ENCODE measurements at regions not wholly inside any gene's neighbourhood (a gene's known extent, or its start where the extent isn't known, plus 50 kb on each side); places are given as distances from the start of the nearest gene placed in this dataset.

DNA sequence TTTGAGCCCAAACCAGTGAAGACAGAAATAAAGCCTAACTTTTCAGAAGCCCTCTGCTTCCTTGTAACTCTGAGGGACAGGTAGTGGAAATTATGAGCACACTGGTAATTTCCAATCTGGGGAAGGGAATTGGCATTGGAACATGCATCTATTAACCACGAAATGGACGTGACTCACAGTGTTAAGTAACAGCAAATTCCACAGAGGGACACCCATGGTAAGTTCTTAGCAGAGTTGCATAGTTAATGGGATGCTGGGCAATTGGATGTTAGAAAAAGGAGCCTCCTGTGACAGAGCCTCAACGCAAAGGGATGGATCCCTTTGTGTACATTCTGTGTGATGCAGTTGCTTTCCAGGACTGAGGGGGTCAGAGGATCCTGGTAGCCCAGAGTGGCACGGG is 168.6 kb downstream of the SEMA6D start:
- TF ChIP-seq, protein P1, sequence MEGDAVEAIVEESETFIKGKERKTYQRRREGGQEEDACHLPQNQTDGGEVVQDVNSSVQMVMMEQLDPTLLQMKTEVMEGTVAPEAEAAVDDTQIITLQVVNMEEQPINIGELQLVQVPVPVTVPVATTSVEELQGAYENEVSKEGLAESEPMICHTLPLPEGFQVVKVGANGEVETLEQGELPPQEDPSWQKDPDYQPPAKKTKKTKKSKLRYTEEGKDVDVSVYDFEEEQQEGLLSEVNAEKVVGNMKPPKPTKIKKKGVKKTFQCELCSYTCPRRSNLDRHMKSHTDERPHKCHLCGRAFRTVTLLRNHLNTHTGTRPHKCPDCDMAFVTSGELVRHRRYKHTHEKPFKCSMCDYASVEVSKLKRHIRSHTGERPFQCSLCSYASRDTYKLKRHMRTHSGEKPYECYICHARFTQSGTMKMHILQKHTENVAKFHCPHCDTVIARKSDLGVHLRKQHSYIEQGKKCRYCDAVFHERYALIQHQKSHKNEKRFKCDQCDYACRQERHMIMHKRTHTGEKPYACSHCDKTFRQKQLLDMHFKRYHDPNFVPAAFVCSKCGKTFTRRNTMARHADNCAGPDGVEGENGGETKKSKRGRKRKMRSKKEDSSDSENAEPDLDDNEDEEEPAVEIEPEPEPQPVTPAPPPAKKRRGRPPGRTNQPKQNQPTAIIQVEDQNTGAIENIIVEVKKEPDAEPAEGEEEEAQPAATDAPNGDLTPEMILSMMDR (optimal IDR thresholded peaks at IDR 0.05 in 1 of 3, IDR thresholded peaks at IDR 0.05 in 1 of 3, conservative IDR thresholded peaks at IDR 0.05 in 1 of 3; ENCODE audit: extremely low read depth in 1 of 3, insufficient read depth in 2 of 3, low read length in 3 of 3), result no peak
- no peak for TF ChIP-seq EZH2 (IDR thresholded peaks at IDR 0.05; ENCODE audit: low read length)
- Histone ChIP-seq H3K9me1 (ENCODE audit: control insufficient read depth, extremely low read depth, insufficient read depth, low read length) (no peaks in the 10 kb centered on the region), H3K27ac (ENCODE audit: control insufficient read depth, insufficient read depth, low read length) (no peak overlapping the region), H2AFZ (ENCODE audit: control insufficient read depth, low read length) (no peak overlapping the region), H3K9me3 (ENCODE audit: control insufficient read depth, low read depth, low read length) (no peaks in the 10 kb centered on the region), H3K9ac (ENCODE audit: control insufficient read depth, extremely low read depth, insufficient read depth, low read length) (no peak overlapping the region), H3K36me3 (ENCODE audit: control insufficient read depth in 2 of 2, extremely low read depth in 1 of 2, insufficient read depth in 2 of 2, low read length in 2 of 2) (no peaks in the 10 kb centered on the region), H3K27me3 (ENCODE audit: control insufficient read depth, extremely low read depth, insufficient read depth, low read length) (no peaks in the 10 kb centered on the region), H4K20me1 (ENCODE audit: control insufficient read depth, extremely low read depth, insufficient read depth, low read length) (no peaks in the 10 kb centered on the region), H3K79me2 (ENCODE audit: control insufficient read depth, insufficient read depth, low read length) (no peaks in the 10 kb centered on the region), H3K4me1 (ENCODE audit: control insufficient read depth, extremely low read depth, insufficient read depth, low read length) (peaks cover 5% of the 10 kb centered on the region), H3K4me2 (ENCODE audit: control insufficient read depth, extremely low read depth, insufficient read depth, low read depth, low read length) (no peak overlapping the region), H3K4me3 (ENCODE audit: control insufficient read depth in 2 of 3, extremely low read depth in 1 of 3, insufficient read depth in 2 of 3, low read depth in 1 of 3, low read length in 3 of 3) (no peak overlapping the region)
- FAIRE-seq, result peak; percentile 79
- dilution Hi-C loops (cut with MboI; ENCODE audit: extremely low pct_ligation_motif_present, low sequenced_read_pairs), result no loop called here
- peak; percentile 23 for DNase-seq (ENCODE audit: low read depth, low spot score)

- Histone ChIP-seq H4K20me1 (ENCODE audit: control insufficient read depth, extremely low read depth, insufficient read depth, low read length) (no peaks in the 10 kb centered on the region), H3K79me2 (ENCODE audit: control insufficient read depth, insufficient read depth, low read length) (no peaks in the 10 kb centered on the region), H3K4me2 (ENCODE audit: control insufficient read depth, extremely low read depth, insufficient read depth, low read depth, low read length) (no peak overlapping the region), H3K9me3 (ENCODE audit: control insufficient read depth, low read depth, low read length) (no peaks in the 10 kb centered on the region), H3K27me3 (ENCODE audit: control insufficient read depth, extremely low read depth, insufficient read depth, low read length) (no peaks in the 10 kb centered on the region), H3K27ac (ENCODE audit: control insufficient read depth, insufficient read depth, low read length) (no peak overlapping the region), H2AFZ (ENCODE audit: control insufficient read depth, low read length) (no peak overlapping the region), H3K36me3 (ENCODE audit: control insufficient read depth in 2 of 2, extremely low read depth in 1 of 2, insufficient read depth in 2 of 2, low read length in 2 of 2) (no peaks in the 10 kb centered on the region), H3K4me1 (ENCODE audit: control insufficient read depth, extremely low read depth, insufficient read depth, low read length) (peaks cover 5% of the 10 kb centered on the region), H3K4me3 (ENCODE audit: control insufficient read depth in 2 of 3, extremely low read depth in 1 of 3, insufficient read depth in 2 of 3, low read depth in 1 of 3, low read length in 3 of 3) (no peak overlapping the region), H3K9me1 (ENCODE audit: control insufficient read depth, extremely low read depth, insufficient read depth, low read length) (no peaks in the 10 kb centered on the region), H3K9ac (ENCODE audit: control insufficient read depth, extremely low read depth, insufficient read depth, low read length) (no peak overlapping the region)
- TF ChIP-seq, protein P1 (optimal IDR thresholded peaks at IDR 0.05 in 1 of 3, IDR thresholded peaks at IDR 0.05 in 1 of 3, conservative IDR thresholded peaks at IDR 0.05 in 1 of 3; ENCODE audit: extremely low read depth in 1 of 3, insufficient read depth in 2 of 3, low read length in 3 of 3), result no peak
- no peak for TF ChIP-seq EZH2 (IDR thresholded peaks at IDR 0.05; ENCODE audit: low read length)
- dilution Hi-C loops (cut with MboI; ENCODE audit: extremely low pct_ligation_motif_present, low sequenced_read_pairs), result no loop called here
- DNase-seq (ENCODE audit: low read depth, low spot score) (no peak), FAIRE-seq (peak; percentile 23)
Measured at GRCh38 chr15:47887241-47887800, 170.0 kb downstream of the SEMA6D start.
